HG02678 (cell line): ENCODE measurements at regions not wholly inside any gene's neighbourhood (a gene's known extent, or its start where the extent isn't known, plus 50 kb on each side); places are given as distances from the start of the nearest gene placed in this dataset.

Experiments
- ATAC-seq: cut with Tn5 transposase; IDR thresholded peaks from one replicate; pipeline ENCODE4 v1.9.1; 2021; ENCODE audit warnings: mild to moderate bottlenecking, moderate library complexity; ENCODE audit not compliant: unreplicated experiment

DNA sequence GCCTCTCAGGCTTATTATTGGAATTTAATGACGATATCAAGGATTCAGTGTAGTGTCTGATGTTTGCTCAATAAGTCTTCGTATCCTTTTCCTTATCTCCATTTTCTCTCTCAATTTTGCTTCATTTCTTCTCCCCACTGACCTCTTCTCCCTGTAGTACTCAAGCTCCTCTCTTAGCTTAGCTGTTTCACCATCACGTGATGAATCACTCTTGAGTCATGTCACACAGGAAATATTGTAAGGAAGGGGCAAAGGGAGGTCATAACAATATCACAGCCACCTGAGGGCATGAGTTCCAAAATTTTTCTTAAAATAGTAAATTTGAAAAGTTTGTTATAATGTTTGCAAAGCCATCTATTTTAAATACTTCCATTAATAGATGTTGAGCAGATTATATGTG lies 392.2 kb upstream of the MARCKS start:
- ATAC-seq: no peak

DNA sequence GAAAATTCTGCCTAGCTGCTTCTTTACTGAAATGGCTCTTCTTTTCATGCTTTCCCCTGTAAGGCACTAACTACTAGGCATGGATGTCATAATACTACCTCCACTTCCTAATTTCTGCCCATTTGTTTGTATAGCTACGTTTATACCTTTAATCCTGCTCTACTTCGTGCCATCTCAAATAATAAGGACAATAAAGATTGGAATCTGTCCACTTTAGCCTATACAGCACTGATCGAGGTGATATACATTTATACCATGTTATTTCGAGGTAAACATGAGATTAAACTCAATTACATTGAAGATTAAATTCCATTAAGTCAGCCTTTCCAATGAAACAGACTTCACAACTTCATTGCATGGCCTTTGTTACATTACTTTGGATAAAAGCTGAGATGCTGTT lies 390.6 kb upstream of the MARCKS start:
- ATAC-seq: no peak

DNA sequence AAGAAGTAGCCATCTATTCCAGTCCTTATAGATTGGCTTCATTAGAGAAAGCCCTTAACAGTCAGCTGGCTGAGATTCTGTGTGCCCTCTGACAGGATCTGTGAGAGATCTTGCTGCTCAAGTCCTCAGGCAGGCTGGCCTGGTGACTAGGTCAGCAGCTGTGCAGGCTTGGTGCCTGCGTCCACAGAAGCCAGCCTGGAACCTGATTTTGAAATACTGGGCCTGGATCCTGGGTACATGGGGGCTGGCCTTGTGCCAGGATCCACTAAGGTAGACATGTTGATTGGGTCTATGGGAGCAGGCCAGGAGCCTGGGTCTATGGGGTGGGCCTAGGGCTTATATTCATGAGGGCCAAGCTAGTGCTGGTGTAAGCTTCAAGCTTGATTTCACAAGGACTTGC lies 381.8 kb upstream of the MARCKS start:
- no peak for ATAC-seq

DNA sequence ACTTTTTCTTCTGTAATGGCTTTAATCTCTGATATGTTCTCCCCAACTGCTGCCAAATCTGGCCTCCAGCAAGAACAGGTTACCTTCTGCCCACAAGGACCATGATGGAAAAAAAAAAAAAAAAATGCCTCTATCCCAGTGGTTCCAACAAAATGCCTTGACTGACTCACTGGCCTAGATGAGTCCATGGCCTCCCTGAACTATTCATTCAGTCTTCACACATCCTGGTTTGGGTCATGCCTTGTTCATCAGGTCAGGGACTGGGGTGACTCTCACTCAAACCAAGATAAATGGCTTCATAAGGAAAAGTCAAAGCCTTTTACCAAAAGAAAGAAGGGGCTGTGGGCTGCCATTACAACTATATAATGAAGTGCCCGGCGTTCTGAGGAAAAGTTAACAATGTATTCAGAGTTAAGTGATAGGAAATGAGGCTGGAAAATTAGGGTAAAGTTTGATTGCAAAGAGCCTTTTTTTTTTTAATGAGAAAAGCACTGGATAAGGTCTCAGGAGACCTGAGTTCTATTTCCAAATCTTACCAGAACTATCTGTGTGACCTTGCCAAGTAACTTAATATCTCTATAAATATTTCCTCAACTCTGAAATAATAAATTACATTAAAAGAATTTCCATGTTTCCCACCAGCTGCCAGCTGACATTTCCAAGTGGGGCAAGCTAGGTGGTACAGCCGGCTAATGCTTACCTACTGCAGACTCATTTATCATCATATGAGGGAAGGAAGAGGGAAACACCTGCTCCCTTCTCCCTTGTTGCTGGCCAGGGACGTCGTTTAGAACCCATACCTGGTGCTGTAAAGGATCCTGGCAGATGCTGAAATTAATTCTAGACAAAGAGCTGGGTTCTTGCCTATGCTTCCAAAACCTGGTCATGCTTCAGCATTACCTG lies 380.0 kb upstream of the MARCKS start:
- ATAC-seq: no peak

DNA sequence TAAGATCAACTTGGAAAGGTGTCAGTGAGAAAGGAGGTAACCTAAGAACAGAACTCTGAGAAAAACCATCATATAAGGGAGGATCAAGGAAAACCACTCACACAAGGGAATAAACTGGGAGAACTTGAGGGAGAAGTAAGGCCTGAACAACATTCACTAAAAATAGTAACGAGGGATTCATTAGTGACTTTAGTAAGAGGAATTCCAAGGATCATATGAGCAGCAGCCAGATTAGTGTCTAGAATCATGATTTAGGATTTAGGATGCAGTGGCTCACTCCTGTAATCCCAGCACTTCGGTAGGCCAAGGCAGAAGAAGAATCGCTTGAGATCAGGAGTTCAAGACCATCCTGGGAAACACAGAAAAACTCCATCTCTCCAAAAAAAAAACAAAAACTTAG lies 376.5 kb upstream of the MARCKS start:
- ATAC-seq: no peak

DNA sequence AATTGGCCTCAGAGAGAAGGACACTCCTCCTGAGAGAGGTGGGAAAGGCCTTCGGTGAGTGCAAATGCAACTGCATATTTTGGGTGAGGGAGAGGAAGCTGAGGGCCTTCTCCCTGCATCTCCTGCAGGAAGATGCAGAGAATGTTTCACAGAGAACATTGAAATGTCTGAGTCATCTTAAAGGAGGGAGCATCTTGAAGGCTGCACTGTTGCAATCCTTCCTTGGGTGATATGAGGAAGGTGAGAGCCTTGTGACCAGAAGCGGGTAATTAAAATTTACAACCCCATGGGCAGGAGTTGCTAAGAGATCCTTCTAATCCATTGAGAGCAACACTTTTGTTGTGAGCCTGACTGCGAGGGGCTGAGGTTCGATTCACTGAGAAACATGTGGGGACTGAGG lies 375.7 kb upstream of the MARCKS start:
- no peak for ATAC-seq

DNA sequence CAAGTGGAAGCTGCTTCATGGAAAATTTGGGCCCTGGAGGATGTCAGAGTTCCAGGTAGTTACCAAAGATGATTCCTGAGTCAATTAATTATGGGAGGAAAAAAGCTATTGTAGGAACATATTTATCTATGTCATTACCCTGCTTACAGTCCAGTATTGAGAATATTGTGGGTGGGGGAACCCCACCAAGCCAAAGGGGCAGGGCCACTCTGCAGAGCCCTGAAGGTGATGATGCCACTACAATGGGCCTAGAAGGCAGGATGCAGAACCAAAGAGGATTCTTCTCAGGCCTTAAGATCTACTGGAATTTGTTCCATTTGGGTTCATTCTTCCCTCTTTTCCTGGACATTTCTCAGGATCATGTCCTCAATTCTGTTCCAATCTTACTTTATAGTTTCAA lies 375.2 kb upstream of the MARCKS start:
- ATAC-seq: no peak

DNA sequence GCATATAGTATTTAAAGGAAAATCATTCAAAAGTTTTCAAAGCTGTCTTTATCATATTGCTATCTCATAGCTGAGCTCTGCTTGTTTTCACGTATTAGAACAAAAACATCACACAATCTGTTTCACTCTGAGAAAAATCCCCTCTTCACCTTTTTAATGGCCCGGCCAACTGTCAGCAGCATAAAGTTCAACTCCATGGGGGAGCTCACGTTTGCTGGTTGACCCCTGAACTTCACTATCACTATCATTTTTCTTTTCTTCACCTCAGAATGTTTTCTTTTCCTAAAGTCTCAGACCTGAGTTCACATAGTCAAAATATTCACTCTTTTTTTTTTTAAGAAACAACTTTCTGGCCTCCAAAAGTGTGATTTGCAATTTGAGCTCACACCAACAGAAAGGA lies 374.4 kb upstream of the MARCKS start:
- ATAC-seq: no peak

DNA sequence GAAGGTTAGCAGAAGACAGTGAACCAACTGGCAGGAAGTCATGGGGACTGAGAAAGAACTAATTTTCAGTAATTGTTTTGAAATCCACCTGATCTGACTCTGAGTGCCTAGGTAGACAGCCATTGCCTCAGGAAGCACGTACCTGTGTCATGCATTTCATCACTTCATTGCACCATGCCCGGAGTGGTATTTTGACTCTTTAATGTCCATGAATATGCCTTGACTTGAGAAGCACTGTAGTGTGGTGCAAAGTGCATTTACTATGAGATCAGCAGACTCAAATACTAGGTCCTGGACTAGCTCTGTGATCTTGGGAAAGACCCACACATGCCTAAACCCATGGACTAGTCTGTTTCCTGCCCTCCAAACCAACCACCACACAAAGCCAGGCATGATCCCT lies 370.9 kb upstream of the MARCKS start:
- ATAC-seq: no peak

DNA sequence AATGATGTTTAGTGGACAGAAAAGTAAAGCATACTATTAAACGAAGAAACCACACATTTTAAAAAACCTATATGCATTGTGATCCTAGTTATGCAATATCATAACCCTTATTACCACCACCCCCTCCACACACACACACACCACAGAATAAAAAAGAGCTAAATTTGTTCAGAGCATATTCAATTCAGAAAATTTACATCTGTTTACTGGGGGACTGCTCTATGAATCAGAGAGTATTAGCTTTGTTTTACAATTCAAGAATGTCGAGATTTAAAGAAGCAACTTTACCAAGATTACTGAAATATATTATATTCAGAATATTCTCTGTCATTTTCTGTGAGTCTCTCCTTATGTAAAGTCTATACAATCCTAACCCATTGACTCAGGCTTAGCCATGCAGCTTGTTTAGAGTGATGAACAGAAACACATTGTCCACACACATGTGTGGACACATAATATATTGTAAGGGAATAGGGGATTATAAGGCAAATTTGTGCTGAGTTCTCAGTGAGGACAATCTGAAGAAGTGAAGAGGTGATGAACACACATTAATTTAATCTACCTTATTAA lies 369.6 kb upstream of the MARCKS start:
- no peak for ATAC-seq

DNA sequence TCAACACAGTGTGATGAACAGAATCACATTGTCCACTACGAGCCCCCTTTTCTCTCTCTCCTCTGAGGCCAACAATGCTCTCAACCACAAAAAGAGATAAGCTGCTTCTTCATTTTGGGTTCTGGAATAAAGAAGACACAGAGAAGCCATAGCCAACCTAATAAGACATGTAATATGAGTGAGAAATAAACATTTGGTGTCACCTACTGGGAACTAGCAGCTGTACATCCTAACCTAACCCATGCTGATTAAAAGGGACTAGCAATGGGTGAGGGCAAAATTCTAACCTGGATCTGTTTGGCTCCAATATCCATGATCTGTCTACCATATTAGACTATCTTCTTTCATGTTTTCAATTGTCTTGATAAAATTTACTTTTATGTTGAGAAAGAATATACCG lies 369.1 kb upstream of the MARCKS start:
- no peak for ATAC-seq

DNA sequence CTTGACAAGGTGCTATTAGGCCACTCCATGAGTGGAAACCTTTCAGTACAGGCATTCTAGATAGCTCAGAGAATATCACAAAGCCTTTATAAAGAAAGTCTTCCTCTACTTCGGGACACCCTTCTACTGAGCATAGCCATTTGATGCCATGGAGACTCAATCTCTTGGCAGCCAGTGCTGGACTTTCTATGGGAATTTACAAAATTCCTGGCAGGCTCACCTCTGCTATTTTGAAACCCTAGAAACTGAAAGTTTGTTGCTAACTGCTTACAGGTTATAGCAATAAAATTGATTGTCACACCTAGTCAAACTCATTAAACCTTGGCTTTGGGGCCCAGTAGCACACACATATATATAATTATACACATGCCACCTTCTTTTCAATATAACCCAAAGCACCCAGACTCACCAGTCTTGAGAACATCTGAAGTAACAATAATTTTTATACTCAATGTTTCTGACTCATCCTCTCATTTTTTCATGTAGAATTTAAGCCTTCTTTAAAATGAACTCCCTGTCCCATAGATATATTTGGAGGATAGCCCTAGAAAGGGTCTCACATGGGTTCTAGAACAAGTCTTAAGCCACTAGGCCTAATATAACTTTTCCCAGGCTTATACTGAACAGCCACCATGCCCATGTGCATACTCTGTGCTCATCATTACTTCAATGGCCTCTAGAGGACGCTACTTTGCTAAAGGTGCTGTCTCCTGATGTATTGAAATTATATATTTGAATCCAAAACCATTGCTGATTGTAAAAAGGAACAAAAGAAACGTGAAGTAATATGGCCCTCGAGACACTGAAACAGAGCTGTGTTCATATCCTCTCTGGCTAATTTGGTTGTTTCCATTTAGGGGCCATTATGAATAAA lies 368.1 kb upstream of the MARCKS start:
- ATAC-seq: no peak

DNA sequence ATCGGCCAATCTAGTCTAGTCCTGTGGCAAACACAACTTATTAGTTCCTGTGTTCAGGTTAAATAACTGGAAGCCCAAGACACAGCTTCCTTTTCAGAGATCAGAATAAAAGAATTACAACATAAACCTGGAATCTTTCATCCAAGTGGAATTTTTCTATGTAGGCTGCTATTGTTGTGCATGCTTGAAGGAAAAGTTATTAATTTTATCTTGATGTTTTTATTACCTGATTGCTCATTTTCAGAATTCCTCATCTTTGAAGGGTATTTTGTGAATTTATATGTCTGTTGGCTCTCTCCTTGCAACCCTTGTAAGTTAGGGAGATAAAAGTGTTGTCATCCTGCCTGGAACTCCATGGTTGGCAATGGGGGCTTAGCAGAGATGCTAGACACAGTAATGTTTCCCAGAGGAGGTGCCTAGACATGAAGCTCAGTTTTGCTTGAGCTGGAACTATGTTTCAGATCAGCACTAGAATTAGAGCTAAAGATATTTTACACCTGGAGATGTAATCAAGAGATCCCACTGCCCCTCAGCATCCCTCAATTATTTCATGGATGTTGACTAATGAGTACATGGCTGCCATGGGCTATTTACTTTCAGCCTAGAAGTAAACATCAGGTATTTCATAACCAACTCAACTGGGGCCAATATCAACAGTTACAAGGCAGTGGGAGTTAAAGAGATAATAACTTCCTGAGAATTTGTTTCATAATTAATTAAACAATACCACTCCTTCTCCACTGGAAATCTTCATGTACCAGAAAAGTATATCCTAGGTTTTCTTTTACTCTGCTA lies 367.0 kb upstream of the MARCKS start:
- no peak for ATAC-seq

DNA sequence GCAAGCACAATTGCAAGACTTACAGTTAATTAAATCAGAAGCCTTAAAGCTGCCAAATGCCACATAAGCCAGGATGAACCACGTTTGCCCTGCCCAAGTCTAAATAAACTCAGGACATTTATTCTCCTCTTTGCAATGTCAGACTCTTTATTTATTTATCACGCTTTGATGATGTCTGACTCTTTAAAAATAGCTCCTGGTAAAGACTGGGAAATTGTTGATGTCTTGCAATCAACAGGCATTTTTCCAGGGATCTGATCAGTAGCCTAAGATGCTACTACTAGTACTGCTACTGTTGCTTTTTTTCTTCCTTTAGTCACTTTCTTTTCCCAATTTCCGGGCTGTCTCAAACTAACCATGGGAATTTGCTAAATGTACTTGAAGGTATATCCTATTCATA lies 365.8 kb upstream of the MARCKS start:
- no peak for ATAC-seq

DNA sequence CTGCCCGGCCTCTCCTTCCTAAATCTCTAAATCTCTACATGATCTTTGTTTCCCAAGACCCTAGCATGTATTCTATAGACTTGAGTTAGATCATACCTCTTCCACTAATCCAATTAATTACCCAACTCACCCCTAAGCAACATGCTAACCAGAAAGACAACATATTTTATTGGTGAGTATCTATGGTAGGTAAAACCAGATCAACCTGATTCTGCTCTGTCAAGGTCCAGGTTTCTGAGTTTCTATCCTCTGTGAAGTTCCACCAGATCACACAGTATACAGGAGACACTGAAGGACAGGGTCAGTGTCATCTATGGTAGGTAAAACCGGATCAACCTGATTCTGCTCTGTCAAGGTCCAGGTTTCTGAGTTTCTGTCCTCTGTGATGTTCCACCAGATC lies 363.2 kb upstream of the MARCKS start:
- ATAC-seq: no peak

DNA sequence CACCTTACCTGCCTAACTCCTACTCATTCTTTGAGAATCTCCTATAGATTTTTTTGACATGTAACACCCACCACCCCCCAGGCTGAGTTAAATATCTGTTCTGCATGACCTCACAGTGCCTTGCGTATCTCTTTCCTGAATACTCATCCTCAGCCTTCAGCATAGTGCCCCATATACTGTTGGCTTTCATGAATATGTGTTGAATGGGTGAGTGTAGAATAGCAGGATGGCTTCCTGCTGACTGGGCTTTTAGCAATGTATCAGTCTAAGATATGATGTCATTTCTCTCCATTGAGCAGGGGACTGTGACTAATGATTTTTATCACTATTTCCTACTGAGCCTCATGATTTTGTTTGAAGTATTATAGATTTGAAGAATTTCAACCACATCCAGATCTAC lies 361.6 kb upstream of the MARCKS start:
- no peak for ATAC-seq

DNA sequence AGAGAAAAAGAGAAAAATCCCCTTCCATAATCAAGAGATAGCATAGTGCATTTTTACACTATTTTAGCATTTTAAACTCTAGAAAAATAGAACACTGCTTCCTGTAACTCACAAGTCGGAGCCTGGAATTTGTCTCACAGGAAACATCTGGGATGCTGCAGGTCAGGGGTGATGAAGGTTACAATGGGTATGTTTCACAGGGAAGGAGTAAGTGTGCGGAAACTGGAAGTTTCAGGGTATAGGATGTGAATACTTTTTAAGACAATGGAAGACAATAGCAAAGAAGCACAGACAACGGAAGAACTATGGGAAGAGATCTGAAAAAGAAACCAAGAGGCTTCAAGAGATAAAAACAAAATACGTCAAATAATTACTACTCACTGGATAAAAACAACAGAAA lies 361.0 kb upstream of the MARCKS start:
- no peak for ATAC-seq

DNA sequence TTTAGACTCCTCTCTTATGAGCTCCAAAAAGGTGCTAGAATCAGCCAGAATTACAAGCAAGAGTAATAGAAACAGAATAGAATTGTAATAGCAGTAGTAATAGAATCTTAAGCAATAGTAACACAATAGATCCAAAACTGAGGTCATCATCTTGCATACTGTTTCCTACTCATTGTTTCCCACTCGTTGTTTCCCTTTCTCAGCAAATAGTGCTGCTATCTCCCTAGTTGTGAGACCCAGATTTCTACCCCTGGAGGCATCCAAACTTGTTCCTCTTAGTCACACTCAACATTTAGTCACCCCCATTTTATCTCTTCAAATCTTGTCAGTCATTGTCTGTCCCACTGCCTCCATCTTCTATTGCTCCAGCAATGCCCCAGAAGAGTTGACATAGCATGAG lies 356.9 kb upstream of the MARCKS start:
- no peak for ATAC-seq

DNA sequence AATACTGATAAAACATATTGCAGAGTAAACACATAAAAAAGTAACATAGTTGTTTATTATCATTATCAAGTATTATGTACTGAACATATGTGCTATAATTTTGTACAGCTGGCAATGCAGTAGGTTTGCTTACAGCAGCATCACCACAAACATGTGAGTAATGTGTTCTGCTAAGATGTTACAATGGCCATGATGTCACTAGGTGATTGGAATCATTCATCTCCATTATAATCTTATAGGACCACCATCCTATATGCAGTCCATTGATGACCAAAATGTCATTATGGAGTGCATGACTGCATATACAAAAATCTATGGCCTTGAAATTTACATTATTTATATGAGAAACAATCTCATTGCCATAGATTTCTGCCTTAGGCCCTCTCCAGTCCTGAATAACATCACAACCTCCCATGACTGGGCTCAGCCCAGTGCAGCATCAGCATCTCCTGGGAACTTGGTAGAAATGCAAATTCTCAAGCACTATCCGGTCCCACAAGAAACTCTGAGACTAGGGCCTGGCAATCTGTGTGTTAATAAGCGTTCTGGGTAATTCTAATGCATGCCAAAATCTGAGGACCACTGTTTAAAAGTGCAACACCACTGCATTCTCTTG lies 352.0 kb upstream of the MARCKS start:
- ATAC-seq: no peak

DNA sequence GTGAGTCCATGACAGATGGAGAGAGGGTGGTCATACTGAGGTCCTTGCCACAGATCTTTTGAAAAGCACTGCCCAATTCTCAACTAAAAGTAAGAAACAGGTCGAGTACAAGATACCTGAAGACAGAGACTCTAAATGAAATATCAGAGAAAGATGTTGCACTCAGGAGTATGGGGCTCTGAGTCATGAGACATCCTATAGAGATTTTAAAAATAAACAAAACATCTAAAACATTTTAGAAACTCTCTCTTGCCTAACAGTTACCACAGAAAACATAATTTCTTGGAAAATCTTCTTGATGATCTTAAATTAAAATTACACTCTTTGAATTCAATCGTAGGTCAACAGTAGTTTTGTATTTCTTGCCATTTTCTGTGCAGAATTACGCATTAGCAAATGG lies 348.9 kb upstream of the MARCKS start:
- no peak for ATAC-seq

DNA sequence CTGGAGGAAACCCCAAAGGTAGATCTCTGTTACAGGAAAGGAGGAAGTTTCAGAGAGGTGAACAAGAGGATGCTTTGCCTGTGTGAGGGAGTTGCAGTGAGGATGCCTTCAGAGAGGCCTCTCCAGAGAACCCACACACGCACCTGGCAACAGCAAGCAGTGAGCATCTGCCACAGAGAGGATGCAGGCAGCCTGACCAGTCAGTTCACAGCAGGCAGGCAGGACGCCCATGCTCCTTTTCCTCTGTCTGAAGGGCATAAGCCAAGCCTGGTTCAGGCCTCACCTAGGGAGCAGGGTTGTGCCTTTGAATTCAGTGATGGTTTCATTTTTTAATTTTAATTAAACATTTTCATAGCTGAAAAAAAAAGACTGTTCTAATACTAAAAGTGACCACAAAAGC lies 346.0 kb upstream of the MARCKS start:
- ATAC-seq: no peak
